ENCODE measurements at regions not wholly inside any gene's neighbourhood (a gene's known extent, or its start where the extent isn't known, plus 50 kb on each side); places are given as distances from the start of the nearest gene placed in this dataset.
"Not testable (repeated sequence)": the region's sequence is repeated elsewhere in the genome, so short reads cannot be mapped to it uniquely, and the experiment has no call there.

- no peak for DNase-seq (ENCODE audit: low spot score)
These were observed 214.9 kb downstream of the KCNRG start for GRCh38 chr13:50229960-50230661.

DNA sequence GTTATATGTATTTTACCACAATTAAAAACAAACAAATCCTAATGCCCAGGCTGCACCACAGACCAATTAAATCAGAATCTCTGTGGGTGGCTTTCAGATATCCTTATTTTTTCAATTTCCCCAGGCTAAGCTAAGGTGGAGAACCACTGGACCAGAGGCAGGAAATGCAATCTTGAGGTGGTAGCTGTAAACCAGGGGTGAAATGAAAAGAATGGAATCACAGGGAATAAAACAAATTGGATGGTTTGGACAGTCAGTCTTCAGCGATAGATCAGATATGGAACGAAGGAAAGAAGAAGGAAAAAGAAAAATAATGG, 215.4 kb downstream of the KCNRG start:
- DNase-seq (ENCODE audit: low spot score), result no peak

- not testable (repeated sequence) for DNase-seq (ENCODE audit: low spot score)
These were observed 218.3 kb downstream of the KCNRG start for GRCh38 chr13:50233574-50233973.

- DNase-seq (ENCODE audit: low spot score), result peak; percentile 20
These were observed 220.5 kb downstream of the KCNRG start for GRCh38 chr13:50235604-50236342.

- DNase-seq (ENCODE audit: low spot score), result no peak
These were observed 221.7 kb downstream of the KCNRG start for GRCh38 chr13:50236898-50237318.

DNA sequence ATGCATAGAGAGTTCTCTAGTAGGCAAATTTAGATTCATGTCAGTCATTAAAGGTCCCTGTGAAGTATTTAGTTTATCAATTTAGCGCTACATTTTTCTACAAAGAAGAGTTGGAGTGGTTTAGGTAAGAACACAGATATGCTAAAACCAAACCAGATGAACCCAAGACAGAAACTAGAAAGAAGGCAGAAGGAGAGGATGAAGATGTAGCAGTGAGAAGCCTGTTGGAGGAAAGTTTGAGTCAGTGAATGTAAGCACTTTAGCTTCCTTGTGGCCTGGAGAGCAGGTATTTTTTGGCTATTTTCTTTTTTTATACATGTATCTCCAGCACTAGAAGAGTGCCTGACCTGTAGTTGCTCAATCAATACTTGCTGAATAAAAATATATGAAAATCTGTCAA, 223.7 kb downstream of the KCNRG start:
- DNase-seq (ENCODE audit: low spot score), result no peak

- no peak for DNase-seq (ENCODE audit: low spot score)
These were observed 226.2 kb downstream of the KCNRG start for GRCh38 chr13:50241479-50241878.

- no peak for DNase-seq (ENCODE audit: low spot score)
These were observed 228.7 kb downstream of the KCNRG start for GRCh38 chr13:50243931-50244330.

GRCh38 chr13:50244355-50244712, 229.1 kb downstream of the KCNRG start:
- no peak for DNase-seq (ENCODE audit: low spot score)

DNA sequence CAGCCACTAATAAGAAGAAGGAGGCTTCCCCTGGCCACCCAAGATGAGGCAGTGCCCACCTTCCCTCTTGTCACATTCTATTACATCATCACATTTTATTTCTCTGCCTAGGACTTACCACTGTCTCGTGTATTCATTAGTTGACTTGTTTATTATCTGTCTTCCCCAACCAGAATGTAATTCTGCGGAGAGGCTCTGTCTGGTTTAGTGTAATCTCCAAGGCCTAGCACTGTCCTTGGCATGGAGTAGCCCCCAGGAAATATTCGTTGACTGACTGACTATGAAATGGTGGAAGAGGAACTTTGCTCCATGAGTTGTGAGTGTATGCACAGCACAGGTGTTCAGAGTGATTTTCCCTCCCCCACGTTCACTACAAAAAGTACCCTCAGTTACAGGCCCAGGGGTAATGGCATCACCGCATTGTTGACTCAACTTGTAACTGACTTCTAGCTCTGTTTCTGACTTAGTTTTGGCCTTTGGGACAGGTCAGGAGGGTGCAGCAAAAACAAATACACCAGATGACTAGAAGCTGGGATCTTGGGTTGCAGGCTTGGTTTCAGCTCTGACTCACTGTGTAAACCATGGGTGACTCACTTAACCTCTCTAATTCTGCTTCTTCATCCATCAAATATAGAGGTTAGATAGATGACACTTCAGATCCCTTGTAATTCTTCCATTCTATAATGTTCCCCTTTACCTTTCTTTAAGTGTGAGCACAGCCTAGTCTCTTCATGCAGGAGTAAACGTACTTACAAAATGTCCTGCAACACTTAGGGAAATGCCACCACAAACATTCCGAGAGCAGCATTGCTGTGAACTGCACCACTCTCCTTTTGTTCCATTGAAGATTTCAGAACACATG, 229.7 kb downstream of the KCNRG start:
- no peak for DNase-seq (ENCODE audit: low spot score)

DNA sequence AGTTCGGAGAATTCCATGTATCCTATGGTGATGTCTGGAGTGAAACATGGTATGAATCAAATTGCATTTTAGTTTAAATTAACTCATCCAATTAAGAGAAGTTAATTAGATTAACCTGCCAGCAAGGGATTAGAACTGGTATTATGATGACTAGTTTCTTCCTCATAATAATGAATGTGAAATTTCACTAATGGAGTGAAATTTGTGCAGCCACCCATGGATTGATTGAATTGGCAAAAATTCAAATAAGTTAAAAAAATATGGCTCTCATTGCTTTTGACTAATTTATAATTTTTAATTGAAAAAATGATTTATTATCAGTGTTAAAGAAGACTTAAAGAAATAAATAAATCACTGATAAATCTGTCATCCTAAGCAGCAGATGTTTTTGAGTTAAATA, 232.0 kb downstream of the KCNRG start:
- no peak for DNase-seq (ENCODE audit: low spot score)

- DNase-seq (ENCODE audit: low spot score), result no peak
These were observed 233.4 kb downstream of the KCNRG start for GRCh38 chr13:50248516-50249143.

DNA sequence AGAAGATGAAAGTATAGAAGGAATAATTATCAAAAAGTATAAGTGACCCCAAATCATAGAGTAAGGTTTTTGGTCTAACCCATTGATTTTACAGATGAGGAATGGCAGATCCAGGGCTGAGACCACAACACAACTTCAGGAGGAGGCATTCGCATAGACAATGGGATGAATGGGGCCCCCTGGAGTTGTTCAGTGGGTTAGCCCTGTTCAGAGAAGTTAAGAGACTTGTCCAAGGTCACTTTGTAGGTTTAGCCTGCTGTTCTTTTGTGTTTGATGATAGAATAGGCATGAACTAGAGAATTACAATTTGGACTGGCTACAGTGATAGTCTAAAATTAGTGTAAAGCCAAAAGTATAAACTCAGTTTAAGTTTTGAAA, 233.9 kb downstream of the KCNRG start:
- no peak for DNase-seq (ENCODE audit: low spot score)

- DNase-seq (ENCODE audit: low spot score), result no peak
These were observed 235.2 kb downstream of the KCNRG start for GRCh38 chr13:50250401-50250800.

GRCh38 chr13:50255639-50256038, 240.4 kb downstream of the KCNRG start:
- DNase-seq (ENCODE audit: low spot score), result no peak

DNA sequence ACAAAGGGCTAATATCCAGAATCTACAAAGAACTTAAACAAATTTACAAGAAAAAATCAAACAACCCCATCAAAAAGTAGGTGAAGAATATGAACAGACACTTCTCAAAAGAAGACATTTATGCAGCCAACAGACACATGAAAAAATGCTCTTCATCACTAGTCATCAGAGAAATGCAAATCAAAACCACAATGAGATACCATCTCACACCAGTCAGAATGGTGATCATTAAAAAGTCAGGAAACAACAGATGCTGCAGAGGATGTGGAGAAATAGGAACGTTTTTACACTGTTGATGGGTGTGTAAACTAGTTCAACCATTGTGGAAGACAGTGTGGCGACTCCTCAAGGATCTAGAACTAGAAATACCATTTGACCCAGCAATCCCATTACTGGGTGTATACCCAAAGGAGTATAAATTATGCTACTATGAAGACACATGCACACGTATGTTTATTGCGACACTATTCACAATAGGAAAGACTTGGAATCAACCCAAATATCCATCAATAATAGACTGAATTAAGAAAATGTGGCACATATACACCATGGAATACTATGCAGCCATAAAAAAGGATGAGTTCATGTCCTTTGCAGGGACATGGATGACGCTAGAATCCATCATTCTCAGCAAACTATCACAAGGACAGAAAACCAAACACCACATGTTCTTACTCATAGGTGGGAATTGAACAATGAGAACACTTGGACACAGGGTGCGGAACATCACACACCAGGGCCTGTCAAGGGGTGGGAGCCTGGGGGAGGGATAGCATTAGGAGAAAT, 241.5 kb downstream of the KCNRG start:
- not testable (repeated sequence) for DNase-seq (ENCODE audit: low spot score)

- no peak for DNase-seq (ENCODE audit: low spot score)
These were observed 242.4 kb downstream of the KCNRG start for GRCh38 chr13:50257646-50258045.

GRCh38 chr13:50261130-50261901, 246.1 kb downstream of the KCNRG start:
- no peak for DNase-seq (ENCODE audit: low spot score)

GRCh38 chr13:50267066-50267465, 251.8 kb downstream of the KCNRG start:
- DNase-seq (ENCODE audit: low spot score), result no peak

DNA sequence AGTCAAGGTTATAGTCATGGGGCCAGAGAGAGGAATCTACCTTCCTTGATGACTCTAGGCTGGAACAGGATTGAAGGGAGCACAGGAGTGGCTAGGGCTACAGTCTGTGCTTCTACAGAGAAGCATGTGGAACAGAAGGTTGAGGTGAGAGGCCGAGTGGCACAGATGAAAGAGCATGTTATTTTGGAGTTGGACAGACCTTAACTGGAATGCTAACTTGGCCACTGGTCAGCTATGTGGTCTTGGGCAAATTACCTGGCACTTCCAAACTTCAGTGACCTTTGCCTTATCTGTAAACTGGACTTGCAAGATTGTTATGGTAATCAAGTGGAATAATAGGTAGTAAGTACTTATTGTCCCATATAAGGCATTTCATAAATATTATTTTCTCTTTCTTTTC, 252.7 kb downstream of the KCNRG start:
- DNase-seq (ENCODE audit: low spot score), result no peak

- DNase-seq (ENCODE audit: low spot score), result no peak
These were observed 253.3 kb downstream of the KCNRG start for GRCh38 chr13:50268500-50268899.

Measured in NAMALWA (cell line).